GM23248 (cell line): ENCODE measurements at regions not wholly inside any gene's neighbourhood (a gene's known extent, or its start where the extent isn't known, plus 50 kb on each side); places are given as distances from the start of the nearest gene placed in this dataset.
A peak's percentile ranks its signal among the peaks of the same experiment; 100 is the strongest.
"Not testable (repeated sequence)": the region's sequence is repeated elsewhere in the genome, so short reads cannot be mapped to it uniquely, and the experiment has no call there.

ENCODE experiments used
- DNase-seq: peaks from one replicate; pipeline ENCODE4 v3.0.0-alpha.2; 2015
- H2AFZ ChIP-seq: fragments of 200-600 bp; sonication (generic); 2 replicates; pipeline ENCODE4 v1.6.1; 2016; ENCODE audit warnings: antibody characterized with exemption
- H3F3A ChIP-seq: fragments of 200-600 bp; sonication (generic); 2 replicates; pipeline ENCODE4 v1.6.1; 2016; ENCODE audit warnings: mild to moderate bottlenecking, antibody characterized with exemption, mixed run types; ENCODE audit not compliant: insufficient read depth
- H3K27ac ChIP-seq: fragments of 200-600 bp; sonication (generic); 2 replicates; pipeline ENCODE4 v1.5.1; 2016; ENCODE audit warnings: mild to moderate bottlenecking
- H3K27me3 ChIP-seq: fragments of 200-600 bp; sonication (generic); replicated peaks from 2 replicates; pipeline ENCODE4 v1.6.1; 2016; ENCODE audit warnings: mild to moderate bottlenecking; ENCODE audit not compliant: insufficient read depth
- H3K36me3 ChIP-seq: fragments of 200-600 bp; sonication (generic); 2 replicates; pipeline ENCODE4 v1.6.1; 2016; ENCODE audit warnings: low read depth, mild to moderate bottlenecking
- H3K4me1 ChIP-seq: fragments of 200-600 bp; sonication (generic); 2 replicates; pipeline ENCODE4 v1.6.1; 2016; ENCODE audit warnings: mild to moderate bottlenecking; ENCODE audit not compliant: insufficient read depth
- H3K4me2 ChIP-seq: fragments of 200-600 bp; sonication (generic); one replicate; pipeline ENCODE4 v1.6.1; 2016; ENCODE audit warnings: mild to moderate bottlenecking; ENCODE audit not compliant: unreplicated experiment
- H3K4me3 ChIP-seq: fragments of 200-600 bp; sonication (generic); 2 replicates; pipeline ENCODE4 v1.5.1; 2016; ENCODE audit warnings: mild to moderate bottlenecking
- H3K79me2 ChIP-seq: fragments of 200-600 bp; sonication (generic); 2 replicates; pipeline ENCODE4 v1.6.1; 2016; ENCODE audit warnings: mild to moderate bottlenecking; ENCODE audit not compliant: insufficient read depth
- H3K9ac ChIP-seq: fragments of 200-600 bp; sonication (generic); 2 replicates; pipeline ENCODE4 v1.6.1; 2016; ENCODE audit warnings: mild to moderate bottlenecking
- H3K9me2 ChIP-seq: fragments of 200-600 bp; sonication (generic); 2 replicates; pipeline ENCODE4 v1.6.1; 2016; ENCODE audit warnings: mixed run types, mild to moderate bottlenecking, moderate library complexity; ENCODE audit not compliant: insufficient read depth
- H3K9me3 ChIP-seq: fragments of 200-600 bp; sonication (generic); one replicate; pipeline ENCODE4 v1.6.1; 2017; ENCODE audit warnings: low read depth
- H4K20me1 ChIP-seq: fragments of 200-600 bp; sonication (generic); 2 replicates; pipeline ENCODE4 v1.6.0; 2016; ENCODE audit not compliant: insufficient read depth
- EZH2 ChIP-seq: fragments of 200-600 bp; sonication (generic); IDR thresholded peaks from 2 replicates; pipeline ENCODE4 v1.6.1; 2018; ENCODE audit warnings: antibody characterized with exemption, mild to moderate bottlenecking; ENCODE audit not compliant: insufficient read depth, poor library complexity, severe bottlenecking
- EZH2phosphoT487 ChIP-seq: fragments of 200-600 bp; sonication (generic); IDR thresholded peaks from 2 replicates; pipeline ENCODE4 v1.6.1; 2018; ENCODE audit warnings: antibody characterized with exemption, moderate library complexity, mild to moderate bottlenecking, low read depth; ENCODE audit not compliant: insufficient read depth
- WGBS, 2 experiments: methylation state at CpG; one replicate each; pipeline ENCODE4 v1.1.6; 2015 to 2017; ENCODE audit warnings: low lambda C conversion rate in 2 of 2, low coverage in 1 of 2; ENCODE audit errors: missing lambda C conversion rate in 2 of 2; 5-methylcytosine and 5-hydroxymethylcytosine counted together
- in situ Hi-C: fragments of 300-500 bp; cut with MboI; formaldehyde crosslinking; loops from 2 replicates; pipeline ENCODE4 v1.15.0; 2020

DNA sequence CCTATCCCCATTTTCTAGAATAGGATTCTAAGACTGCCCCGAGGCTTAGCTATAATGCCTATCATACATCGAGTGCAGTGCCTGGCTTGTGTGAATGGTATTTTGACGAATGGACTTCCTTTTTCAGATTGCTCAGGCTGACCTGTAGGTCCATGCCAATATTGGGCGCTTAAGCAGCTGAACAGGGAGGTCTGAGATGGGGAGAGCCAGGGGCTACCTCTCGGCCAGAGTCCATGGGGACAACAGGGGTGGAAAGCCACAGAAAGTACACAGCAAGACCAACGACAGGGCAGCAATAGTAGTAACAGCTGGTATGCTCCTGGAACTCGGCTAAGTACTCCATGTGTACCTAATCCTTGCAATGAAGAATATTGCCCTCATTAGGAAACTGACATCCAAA is 91.7 kb upstream of the WSCD1 start:
- H3K9me3 ChIP-seq = no peaks in the 10 kb centered on the region
- H3K27me3 ChIP-seq = no peaks in the 10 kb centered on the region
- in situ Hi-C loops = no loop called here
- no peaks in the 10 kb centered on the region for H3K4me1 ChIP-seq
- no peak overlapping the region for H3K27ac ChIP-seq
- H2AFZ ChIP-seq = no peak overlapping the region
- H4K20me1 ChIP-seq = no peaks in the 10 kb centered on the region
- H3K79me2 ChIP-seq = no peaks in the 10 kb centered on the region
- no peak for DNase-seq
- H3F3A ChIP-seq = no peaks in the 10 kb centered on the region
- WGBS, 2 experiments = 16 to 17% methylated on average over 7 of the region's 7 CpGs
- H3K9ac ChIP-seq = no peak overlapping the region
- H3K4me3 ChIP-seq = no peak overlapping the region
- H3K4me2 ChIP-seq = no peak overlapping the region
- no peaks in the 10 kb centered on the region for H3K9me2 ChIP-seq
- H3K36me3 ChIP-seq = no peaks in the 10 kb centered on the region
- no peak for TF ChIP-seq EZH2
- no peak for TF ChIP-seq EZH2phosphoT487

GRCh38 chr17:5980941-5981340 is 89.2 kb upstream of the WSCD1 start:
- Histone ChIP-seq H3K79me2 (no peaks in the 10 kb centered on the region), H4K20me1 (no peaks in the 10 kb centered on the region), H3K9me2 (no peaks in the 10 kb centered on the region), H3F3A (no peaks in the 10 kb centered on the region), H3K36me3 (no peaks in the 10 kb centered on the region), H3K9ac (no peak overlapping the region), H3K4me2 (no peak overlapping the region), H3K4me3 (no peak overlapping the region), H3K27ac (no peak overlapping the region), H3K9me3 (no peaks in the 10 kb centered on the region), H2AFZ (no peak overlapping the region), H3K27me3 (no peaks in the 10 kb centered on the region), H3K4me1 (no peaks in the 10 kb centered on the region)
- 11 to 14% methylated on average over 6 of the region's 6 CpGs for WGBS, 2 experiments
- DNase-seq = no peak
- TF ChIP-seq EZH2phosphoT487 = no peak
- no peak for TF ChIP-seq EZH2
- in situ Hi-C loops = no loop called here

DNA sequence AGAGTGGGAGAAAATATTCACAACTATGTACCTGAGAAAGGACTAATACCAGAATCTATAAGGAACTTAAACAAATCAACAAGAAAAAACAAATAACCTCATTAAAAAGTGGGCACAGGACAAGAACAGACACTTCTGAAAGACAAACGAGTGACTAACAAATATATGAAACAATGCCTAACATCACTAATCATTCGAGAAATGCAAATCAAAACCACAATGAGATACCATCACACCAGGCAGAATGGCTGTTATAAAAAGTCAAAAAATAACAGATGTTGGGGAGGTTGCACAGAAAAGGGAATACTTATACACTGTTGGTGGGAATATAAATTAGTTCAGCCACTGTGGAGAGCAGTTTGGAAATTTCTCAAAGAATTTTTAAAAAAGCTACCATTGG is 83.5 kb upstream of the WSCD1 start:
- in situ Hi-C loops = no loop called here

DNA sequence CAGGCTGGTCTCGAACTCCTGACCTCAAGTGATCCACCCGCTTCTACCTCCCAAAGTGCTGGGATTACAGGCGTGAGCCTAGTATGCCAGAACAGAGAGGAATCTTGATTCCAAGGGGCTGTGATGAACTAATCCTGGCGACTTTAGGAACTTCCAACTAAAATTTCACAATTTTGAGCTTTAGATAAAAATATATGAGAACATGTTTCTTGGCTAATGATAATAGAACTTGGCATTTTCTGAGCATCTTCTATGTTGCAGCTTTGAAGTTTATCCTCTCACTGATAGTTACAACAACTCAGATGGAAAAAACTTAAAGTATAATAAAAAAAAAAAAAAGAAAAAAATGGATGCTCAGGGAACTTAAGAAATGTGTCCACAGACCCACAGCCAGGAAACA is 69.8 kb upstream of the WSCD1 start:
- no peak overlapping the region for H3K27ac ChIP-seq
- in situ Hi-C loops = no loop called here
- H3K4me2 ChIP-seq = no peak overlapping the region
- no peak overlapping the region for H2AFZ ChIP-seq
- no peak overlapping the region for H3K4me3 ChIP-seq
- no peak overlapping the region for H3K9ac ChIP-seq
- no peaks in the 10 kb centered on the region for H3K4me1 ChIP-seq
- no peaks in the 10 kb centered on the region for H3K9me3 ChIP-seq
- no peaks in the 10 kb centered on the region for H3F3A ChIP-seq
- no peaks in the 10 kb centered on the region for H3K79me2 ChIP-seq
- no peaks in the 10 kb centered on the region for H4K20me1 ChIP-seq
- DNase-seq = no peak
- no peaks in the 10 kb centered on the region for H3K9me2 ChIP-seq
- H3K36me3 ChIP-seq = no peaks in the 10 kb centered on the region
- H3K27me3 ChIP-seq = no peaks in the 10 kb centered on the region
- 8 to 15% methylated on average over 4 of the region's 4 CpGs for WGBS, 2 experiments
- TF ChIP-seq EZH2 (no peak), EZH2phosphoT487 (no peak)

More for the DNA sequence above, 83.5 kb upstream of the WSCD1 start:
- Histone ChIP-seq H3K4me1 (no peaks in the 10 kb centered on the region), H3K9me2 (no peaks in the 10 kb centered on the region), H3K9me3 (no peaks in the 10 kb centered on the region), H3K4me3 (no peak overlapping the region), H2AFZ (no peak overlapping the region), H4K20me1 (no peaks in the 10 kb centered on the region), H3K27me3 (no peaks in the 10 kb centered on the region), H3K4me2 (no peak overlapping the region), H3K79me2 (no peaks in the 10 kb centered on the region), H3K36me3 (no peaks in the 10 kb centered on the region), H3F3A (no peaks in the 10 kb centered on the region), H3K9ac (no peak overlapping the region), H3K27ac (no peak overlapping the region)
- WGBS, 2 experiments = 9 to 11% methylated on average over 2 of the region's 2 CpGs
- DNase-seq = no peak
- TF ChIP-seq EZH2phosphoT487 (no peak), EZH2 (no peak)

- H4K20me1 ChIP-seq, H3K4me3 ChIP-seq, H3K27me3 ChIP-seq, in situ Hi-C loops, H3K27ac ChIP-seq, H3K4me2 ChIP-seq, H2AFZ ChIP-seq, H3K9me2 ChIP-seq, H3K36me3 ChIP-seq, H3F3A ChIP-seq, H3K79me2 ChIP-seq, H3K9me3 ChIP-seq, H3K9ac ChIP-seq, H3K4me1 ChIP-seq: not testable (repeated sequence)
- 2 to 7% methylated on average over 6 of the region's 6 CpGs for WGBS, 2 experiments
- peak; percentile 38 for DNase-seq
Measured at GRCh38 chr17:6003221-6003620, 67.0 kb upstream of the WSCD1 start.
